Ureter (tissue), 1 donor: ENCODE measurements at regions not wholly inside any gene's neighbourhood (a gene's known extent, or its start where the extent isn't known, plus 50 kb on each side); places are given as distances from the start of the nearest gene placed in this dataset.

Experiments
- DNase-seq: peaks from one replicate; pipeline ENCODE4 v3.0.0-alpha.2; 2020; ENCODE audit warnings: low spot score
- donor health status: DM: yes; HTN: yes; CAD: no.

DNA sequence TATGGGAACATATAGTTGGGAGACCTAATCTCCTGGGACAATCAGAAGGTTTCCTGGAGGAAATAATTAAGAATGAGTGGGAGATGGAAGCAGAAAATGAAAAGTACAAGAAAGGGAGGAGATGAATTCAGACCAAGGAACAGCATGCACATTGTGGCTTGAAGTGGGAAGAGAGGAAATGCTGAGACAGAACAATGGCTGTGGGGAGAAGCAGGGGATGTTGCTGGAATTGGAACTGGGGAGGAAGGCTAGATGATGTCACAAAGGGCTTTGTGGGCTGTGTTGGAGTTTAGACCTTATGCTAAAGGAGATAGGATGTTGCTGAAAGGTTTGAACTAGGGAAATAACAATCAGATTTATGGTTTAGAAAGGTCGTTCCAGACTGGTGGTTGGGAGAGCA is 119.5 kb upstream of the DIPK2B start:
- no peak for DNase-seq

DNA sequence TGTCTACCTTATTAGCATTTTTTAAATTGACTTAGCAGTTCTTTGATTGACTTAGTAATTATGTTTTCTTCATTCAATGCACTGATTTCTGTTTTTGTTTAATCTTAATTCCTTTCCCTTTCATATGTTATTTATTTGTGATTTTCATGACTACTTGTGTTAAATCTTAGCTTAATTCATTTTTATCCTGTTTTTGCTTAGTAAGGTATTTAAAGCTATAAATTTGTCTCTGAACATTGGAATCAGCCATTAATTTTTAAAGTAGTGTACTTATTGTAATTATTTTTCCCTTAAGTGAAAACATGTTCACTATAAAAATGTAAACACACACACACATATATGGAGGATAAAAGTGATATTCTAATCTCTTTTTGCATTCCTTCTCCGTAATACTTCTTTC is 109.1 kb upstream of the DIPK2B start:
- no peak for DNase-seq

GRCh38 chrX:45309096-45309495 is 108.4 kb upstream of the DIPK2B start:
- DNase-seq = no peak

GRCh38 chrX:45306794-45307193 is 106.1 kb upstream of the DIPK2B start:
- DNase-seq = no peak

- no peak for DNase-seq
These were observed 100.0 kb upstream of the DIPK2B start for GRCh38 chrX:45300638-45301037.

GRCh38 chrX:45295259-45295986 is 94.7 kb upstream of the DIPK2B start:
- DNase-seq = no peak

GRCh38 chrX:45274576-45274975 is 73.9 kb upstream of the DIPK2B start:
- no peak for DNase-seq

DNA sequence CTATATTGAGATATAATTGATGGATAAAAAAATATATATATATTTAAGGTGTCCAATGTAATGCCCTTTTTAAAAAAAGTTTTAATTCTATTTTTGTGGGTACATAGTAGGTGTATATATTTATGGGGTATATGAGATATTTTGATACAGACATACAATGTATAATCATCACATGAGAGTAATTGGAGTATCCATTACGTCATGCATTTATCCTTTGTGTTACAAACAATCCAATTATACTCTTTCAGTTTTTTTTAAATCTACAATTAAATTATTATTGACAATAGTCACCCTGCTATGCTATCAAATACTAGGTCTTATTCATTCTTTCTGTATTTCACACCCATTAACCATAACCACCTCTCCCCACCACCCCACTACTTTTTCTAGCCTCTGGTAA is 66.3 kb upstream of the DIPK2B start:
- no peak for DNase-seq

GRCh38 chrX:45266456-45266855 is 65.8 kb upstream of the DIPK2B start:
- DNase-seq = no peak

DNA sequence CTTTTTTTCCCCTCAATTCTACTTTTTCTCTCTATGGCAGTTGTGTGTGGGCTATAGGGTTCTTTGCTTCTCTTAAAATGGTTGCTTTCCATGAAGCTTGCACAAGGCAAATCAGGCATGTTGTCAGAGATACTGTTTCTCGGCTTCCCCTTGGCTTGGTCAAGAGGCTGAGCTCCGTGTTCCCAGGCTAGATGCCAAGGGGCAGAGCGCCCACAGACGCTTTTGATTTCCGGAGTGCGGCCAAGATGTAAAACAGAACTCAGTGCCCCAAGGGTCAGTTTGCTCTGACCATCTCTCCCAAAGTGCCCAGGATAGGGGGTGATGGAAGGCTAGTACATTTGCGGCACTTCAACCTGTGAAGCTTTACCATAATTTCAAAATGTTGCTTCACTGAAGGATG is 64.2 kb upstream of the DIPK2B start:
- DNase-seq = no peak

DNA sequence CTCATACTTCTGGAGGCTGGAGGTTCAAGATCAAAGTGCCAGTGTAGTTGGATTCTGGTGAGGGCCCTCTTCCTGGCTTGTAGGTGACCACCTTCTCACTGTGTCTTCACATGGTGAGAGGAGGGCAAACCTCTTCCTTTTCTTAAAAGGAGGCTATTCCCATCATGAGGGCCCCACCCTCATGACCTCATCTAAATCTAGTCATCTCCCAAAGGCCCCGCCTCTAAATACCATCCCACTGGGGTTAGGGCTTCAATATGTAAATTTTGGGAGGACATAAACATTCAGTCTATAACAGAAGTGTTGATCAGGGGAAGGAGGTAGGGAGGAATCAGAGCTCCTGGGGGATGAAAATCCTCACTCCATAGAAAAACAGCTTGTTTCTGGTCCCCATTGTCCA is 60.8 kb upstream of the DIPK2B start:
- no peak for DNase-seq

DNA sequence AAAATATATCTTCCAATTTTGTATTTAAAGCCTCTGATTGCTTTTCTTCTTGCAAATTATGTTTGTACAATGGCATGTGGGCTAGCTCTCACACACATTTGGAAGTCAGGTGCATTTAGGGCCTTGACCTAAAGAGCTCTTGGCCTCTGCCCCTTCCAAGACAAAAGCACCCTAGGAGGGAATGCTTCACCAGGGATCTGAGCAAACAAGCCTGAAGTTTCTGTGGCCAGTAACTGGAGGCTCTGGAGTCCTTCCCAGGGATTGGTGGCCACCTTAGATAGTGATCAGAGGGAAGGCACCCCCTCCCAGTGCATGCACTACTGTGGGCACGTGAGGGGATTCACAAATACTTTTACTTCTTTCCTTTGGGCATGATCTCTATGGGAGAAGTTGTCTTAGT is 60.3 kb upstream of the DIPK2B start:
- DNase-seq = no peak

DNA sequence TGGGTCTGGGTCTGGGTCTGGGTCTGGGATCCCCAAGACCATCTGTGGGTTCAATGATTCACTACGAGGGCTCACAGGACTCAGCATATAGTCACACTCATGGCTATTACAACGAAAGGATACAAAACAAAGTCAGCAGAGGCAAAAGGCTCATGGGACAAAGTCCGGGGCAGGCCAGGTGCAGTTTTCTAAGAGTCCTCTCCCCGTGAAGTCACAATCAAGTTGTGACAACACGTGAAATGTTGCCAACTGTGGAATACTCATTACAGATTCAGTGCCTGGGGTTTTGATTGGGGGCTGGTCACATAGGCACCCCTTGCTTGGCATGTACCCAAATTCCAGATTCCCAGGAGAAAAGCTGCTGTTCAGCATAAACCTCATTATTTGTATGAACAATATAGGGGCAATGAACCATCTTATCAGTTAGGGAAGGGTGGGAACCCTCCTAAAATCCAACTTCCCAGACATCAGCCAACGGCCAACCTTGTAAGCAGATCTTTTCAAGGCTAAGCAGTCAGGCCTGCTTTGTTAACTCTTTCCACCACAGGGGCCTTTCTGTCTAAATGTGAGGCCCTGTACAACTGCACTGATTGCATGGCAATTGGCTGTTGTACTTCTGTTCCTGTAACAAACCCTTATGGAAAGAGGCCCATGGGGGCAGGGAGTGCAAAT is 58.2 kb upstream of the DIPK2B start:
- no peak for DNase-seq
